Activated T-helper 2 cell treated with anti-CD3 and anti-CD28 coated beads, Interferon-gamma antibody, Interleukin-2, Interleukin-4, amounts not matched to agents 10 μg/mL and 5 μg/mL and 100 μg/mL, durations not matched to agents 14 hours and 24 hours and 36 hours (primary cell): ENCODE measurements at regions not wholly inside any gene's neighbourhood (a gene's known extent, or its start where the extent isn't known, plus 50 kb on each side); places are given as distances from the start of the nearest gene placed in this dataset.
"Not testable (repeated sequence)": the region's sequence is repeated elsewhere in the genome, so short reads cannot be mapped to it uniquely, and the experiment has no call there.

Experiments used
- DNase-seq: peaks from one replicate; pipeline ENCODE4 v3.0.0; 2021; ENCODE audit warnings: low spot score
- H3K27ac Mint-ChIP-seq: one replicate; pipeline ENCODE4 v1.8.0; 2021; ENCODE audit warnings: mixed read lengths
- H3K27me3 Mint-ChIP-seq: one replicate; pipeline ENCODE4 v1.8.0; 2021; ENCODE audit warnings: low read depth, mixed read lengths
- H3K36me3 Mint-ChIP-seq: one replicate; pipeline ENCODE4 v1.8.0; 2021; ENCODE audit warnings: low read depth, mixed read lengths
- H3K4me1 Mint-ChIP-seq: one replicate; pipeline ENCODE4 v1.8.0; 2021; ENCODE audit warnings: low read depth, mixed read lengths
- H3K4me3 Mint-ChIP-seq: one replicate; pipeline ENCODE4 v1.8.0; 2021; ENCODE audit warnings: low read depth, mild to moderate bottlenecking, moderate library complexity, mixed read lengths
- H3K9me3 Mint-ChIP-seq: one replicate; pipeline ENCODE4 v1.8.0; 2021; ENCODE audit warnings: mixed read lengths
- intact Hi-C: fragments of 100-400 bp; cut with micrococcal nuclease; formaldehyde crosslinking; loops from one replicate; pipeline ENCODE4 v1.15.1; 2023

GRCh38 chr6:16948396-16948795, 153.5 kb upstream of the STMND1 start:
- H3K27ac Mint-ChIP-seq, result no peak overlapping the region
- no peaks in the 10 kb centered on the region for H3K36me3 Mint-ChIP-seq
- H3K9me3 Mint-ChIP-seq, result no peaks in the 10 kb centered on the region
- no peak for DNase-seq
- H3K4me3 Mint-ChIP-seq, result no peak overlapping the region
- intact Hi-C loops, result no loop called here
- H3K4me1 Mint-ChIP-seq, result peaks cover 30% of the 10 kb centered on the region
- H3K27me3 Mint-ChIP-seq, result peaks cover 40% of the 10 kb centered on the region

- no peaks in the 10 kb centered on the region for H3K9me3 Mint-ChIP-seq
- H3K4me1 Mint-ChIP-seq, result peaks cover 21% of the 10 kb centered on the region
- DNase-seq, result no peak
- no peaks in the 10 kb centered on the region for H3K36me3 Mint-ChIP-seq
- no peak overlapping the region for H3K27ac Mint-ChIP-seq
- H3K27me3 Mint-ChIP-seq, result peaks cover 42% of the 10 kb centered on the region
- intact Hi-C loops, result no loop called here
- H3K4me3 Mint-ChIP-seq, result no peak overlapping the region
Measured at GRCh38 chr6:16947375-16948015, 154.4 kb upstream of the STMND1 start.

DNA sequence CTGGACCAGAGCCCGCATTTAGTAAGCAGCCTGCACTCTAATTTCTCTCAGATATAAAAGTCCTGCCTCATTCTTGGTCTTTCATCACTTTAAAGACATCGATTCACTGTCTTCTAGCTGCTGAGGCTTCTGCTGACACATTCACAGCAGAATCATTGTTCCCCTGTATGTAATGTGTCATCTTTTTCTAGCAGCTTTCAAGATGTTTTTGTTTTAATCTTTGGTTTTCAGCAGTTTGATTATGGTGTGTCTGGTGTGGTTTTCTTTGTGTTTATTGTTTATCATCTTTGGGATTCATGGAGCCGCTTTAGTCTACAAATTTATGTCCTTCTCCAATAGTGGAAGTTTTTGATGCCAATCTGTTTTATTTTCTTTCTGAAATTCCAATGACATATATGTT, 157.3 kb upstream of the STMND1 start:
- Mint-ChIP-seq H3K27me3 (peaks cover 51% of the 10 kb centered on the region), H3K36me3 (no peaks in the 10 kb centered on the region), H3K9me3 (no peaks in the 10 kb centered on the region), H3K27ac (no peak overlapping the region), H3K4me1 (peaks cover 8% of the 10 kb centered on the region), H3K4me3 (no peak overlapping the region)
- intact Hi-C loops, result no loop called here
- DNase-seq, result no peak

DNA sequence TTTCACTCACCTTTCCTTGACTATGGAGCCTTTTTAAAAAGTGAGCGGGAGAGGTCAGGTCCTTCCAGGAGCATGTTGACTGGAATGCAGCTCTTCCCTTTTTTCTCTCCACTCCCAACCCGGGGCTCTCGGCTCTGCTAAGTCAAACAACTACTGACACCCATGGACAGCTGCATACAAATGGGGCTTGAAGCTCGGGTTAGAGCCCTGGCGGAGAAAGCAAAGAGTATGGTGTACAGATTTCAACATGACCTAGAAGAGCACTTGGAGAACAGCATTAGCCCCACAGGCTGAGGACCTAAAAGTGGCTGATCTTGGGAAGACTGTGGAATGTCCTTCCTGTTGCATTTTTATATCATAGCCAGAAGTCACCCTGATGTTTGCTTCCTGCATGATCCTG, 162.0 kb upstream of the STMND1 start:
- DNase-seq, result no peak
- H3K36me3 Mint-ChIP-seq, result no peaks in the 10 kb centered on the region
- H3K27ac Mint-ChIP-seq, result no peak overlapping the region
- no peak overlapping the region for H3K4me3 Mint-ChIP-seq
- no peaks in the 10 kb centered on the region for H3K4me1 Mint-ChIP-seq
- intact Hi-C loops, result no loop called here
- H3K9me3 Mint-ChIP-seq, result no peaks in the 10 kb centered on the region
- peaks cover 52% of the 10 kb centered on the region for H3K27me3 Mint-ChIP-seq

- no peak for DNase-seq
- intact Hi-C loops, result no loop called here
- Mint-ChIP-seq H3K36me3 (no peaks in the 10 kb centered on the region), H3K4me3 (no peak overlapping the region), H3K9me3 (no peaks in the 10 kb centered on the region), H3K27me3 (peaks cover 52% of the 10 kb centered on the region), H3K4me1 (no peaks in the 10 kb centered on the region), H3K27ac (no peak overlapping the region)
Measured at GRCh38 chr6:16939351-16939750, 162.5 kb upstream of the STMND1 start.

DNA sequence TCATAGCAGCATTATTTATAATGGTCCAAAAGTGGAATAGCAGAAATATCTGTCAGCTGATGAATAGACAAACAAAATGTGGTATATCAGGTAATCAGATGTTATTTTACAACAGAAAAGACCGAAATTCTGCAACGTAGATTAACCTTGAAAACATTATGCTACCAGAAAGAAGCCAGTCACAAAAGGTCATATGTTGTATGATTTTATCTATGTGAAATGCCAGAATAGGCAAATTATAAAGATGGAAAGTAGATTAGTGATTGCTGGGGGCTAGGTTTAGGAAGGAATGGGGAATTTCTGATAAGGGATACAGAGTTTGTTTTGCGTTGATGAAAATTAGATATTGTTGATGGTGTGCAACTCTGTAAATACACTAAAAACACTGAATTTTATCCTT, 165.0 kb upstream of the STMND1 start:
- intact Hi-C loops, result no loop called here
- Mint-ChIP-seq H3K36me3 (no peaks in the 10 kb centered on the region), H3K9me3 (no peaks in the 10 kb centered on the region), H3K27me3 (peaks cover 40% of the 10 kb centered on the region), H3K27ac (no peak overlapping the region), H3K4me3 (no peak overlapping the region), H3K4me1 (peaks cover 2% of the 10 kb centered on the region)
- no peak for DNase-seq

- no peak for DNase-seq
- no peaks in the 10 kb centered on the region for H3K9me3 Mint-ChIP-seq
- no peak overlapping the region for H3K27ac Mint-ChIP-seq
- peaks cover 2% of the 10 kb centered on the region for H3K4me1 Mint-ChIP-seq
- peaks cover 28% of the 10 kb centered on the region for H3K27me3 Mint-ChIP-seq
- intact Hi-C loops, result no loop called here
- H3K4me3 Mint-ChIP-seq, result no peak overlapping the region
- no peaks in the 10 kb centered on the region for H3K36me3 Mint-ChIP-seq
Measured at GRCh38 chr6:16933961-16934360, 167.9 kb upstream of the STMND1 start.

DNA sequence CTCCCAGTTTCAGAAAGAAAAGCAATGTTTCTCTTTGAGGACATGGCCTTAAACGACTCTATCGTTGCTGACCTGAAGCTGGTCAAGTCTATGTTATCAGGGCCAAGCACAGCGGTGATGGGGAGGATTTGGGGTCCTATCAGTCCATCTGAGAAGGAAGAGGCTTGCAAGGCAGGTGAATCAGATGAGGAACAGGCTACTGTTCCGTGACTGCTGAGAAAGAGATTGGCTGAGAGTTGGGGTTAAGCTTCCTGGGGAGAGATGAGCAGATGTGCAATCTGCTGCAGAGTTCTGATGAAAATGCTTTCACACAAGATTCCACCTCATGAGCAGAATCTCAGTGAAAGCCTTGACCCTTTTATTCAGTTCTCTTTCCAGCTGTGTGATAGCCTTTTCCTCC, 168.3 kb upstream of the STMND1 start:
- Mint-ChIP-seq H3K4me3 (no peak overlapping the region), H3K27ac (peak overlapping the region; percentile 26), H3K27me3 (peaks cover 25% of the 10 kb centered on the region), H3K4me1 (peaks cover 2% of the 10 kb centered on the region), H3K9me3 (no peaks in the 10 kb centered on the region), H3K36me3 (no peaks in the 10 kb centered on the region)
- no peak for DNase-seq
- intact Hi-C loops, result no loop called here

DNA sequence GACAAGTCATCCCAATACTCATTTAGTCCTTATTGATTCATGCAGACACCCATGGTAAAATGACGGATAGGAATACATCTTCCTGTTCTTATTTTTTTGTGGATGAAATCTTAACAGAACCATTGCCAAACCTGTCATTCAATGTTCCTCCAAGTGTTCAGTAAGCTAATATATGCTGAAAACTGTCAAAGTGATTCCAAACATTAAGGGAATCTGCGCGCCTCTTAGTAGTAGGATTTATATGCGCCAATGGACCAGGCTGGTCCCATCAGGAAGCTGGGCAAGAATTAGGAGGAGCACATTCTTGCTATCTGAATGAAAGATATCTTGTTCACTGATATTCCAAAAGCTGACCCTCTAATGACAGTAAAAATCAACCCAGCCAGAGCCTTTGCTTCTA, 168.9 kb upstream of the STMND1 start:
- Mint-ChIP-seq H3K4me3 (no peak overlapping the region), H3K9me3 (no peaks in the 10 kb centered on the region), H3K36me3 (no peaks in the 10 kb centered on the region), H3K27me3 (peaks cover 28% of the 10 kb centered on the region), H3K4me1 (peaks cover 2% of the 10 kb centered on the region), H3K27ac (no peak overlapping the region)
- intact Hi-C loops, result no loop called here
- no peak for DNase-seq

GRCh38 chr6:16931079-16931478, 169.8 kb upstream of the ATXN1 start:
- H3K4me3 Mint-ChIP-seq, DNase-seq, H3K4me1 Mint-ChIP-seq, H3K27ac Mint-ChIP-seq, H3K9me3 Mint-ChIP-seq, intact Hi-C loops, H3K36me3 Mint-ChIP-seq: not testable (repeated sequence)
- peaks cover 25% of the 10 kb centered on the region for H3K27me3 Mint-ChIP-seq

GRCh38 chr6:16930432-16930831, 169.2 kb upstream of the ATXN1 start:
- peaks cover 22% of the 10 kb centered on the region for H3K27me3 Mint-ChIP-seq
- H3K4me1 Mint-ChIP-seq, result peaks cover 2% of the 10 kb centered on the region
- H3K4me3 Mint-ChIP-seq, result no peak overlapping the region
- H3K27ac Mint-ChIP-seq, result no peak overlapping the region
- DNase-seq, result no peak
- no peaks in the 10 kb centered on the region for H3K9me3 Mint-ChIP-seq
- no peaks in the 10 kb centered on the region for H3K36me3 Mint-ChIP-seq
- intact Hi-C loops, result no loop called here

GRCh38 chr6:16929809-16930208, 168.5 kb upstream of the ATXN1 start:
- Mint-ChIP-seq H3K27me3 (peaks cover 22% of the 10 kb centered on the region), H3K4me1 (peaks cover 2% of the 10 kb centered on the region), H3K4me3 (no peak overlapping the region), H3K36me3 (no peaks in the 10 kb centered on the region), H3K27ac (no peak overlapping the region), H3K9me3 (no peaks in the 10 kb centered on the region)
- no peak for DNase-seq
- intact Hi-C loops, result loop anchor here (10.0 kb wide), 1 partner anchor 65 kb away; no protein-coding TSS in a partner anchor

- Mint-ChIP-seq H3K27me3 (peaks cover 18% of the 10 kb centered on the region), H3K4me1 (peaks cover under 1% of the 10 kb centered on the region), H3K9me3 (no peaks in the 10 kb centered on the region), H3K27ac (no peak overlapping the region), H3K4me3 (no peak overlapping the region), H3K36me3 (no peaks in the 10 kb centered on the region)
- DNase-seq, result no peak
- intact Hi-C loops, result loop anchor here (10.0 kb wide), 1 partner anchor 66 kb away; no protein-coding TSS in a partner anchor
Measured at GRCh38 chr6:16928387-16928786, 167.1 kb upstream of the ATXN1 start.

DNA sequence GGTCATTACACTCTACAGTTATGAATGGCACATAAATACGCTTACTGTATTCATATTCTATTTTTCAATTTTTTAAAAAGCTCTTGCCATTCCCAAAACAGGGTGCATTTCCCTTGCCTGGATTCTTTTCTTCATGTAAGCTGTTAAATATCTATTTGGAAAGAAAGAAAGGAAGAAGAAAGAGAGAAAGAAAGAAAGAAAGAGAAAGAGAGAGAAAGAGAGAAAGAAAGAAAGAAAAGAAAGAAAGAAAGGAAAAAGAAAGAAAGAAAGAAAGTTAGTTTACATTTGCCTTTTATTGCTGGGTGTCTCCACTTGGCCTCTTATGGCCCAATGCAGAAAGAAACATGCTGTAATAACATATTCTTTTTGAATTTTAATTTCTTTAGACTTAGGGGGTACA, 165.9 kb upstream of the ATXN1 start:
- Mint-ChIP-seq H3K9me3 (no peaks in the 10 kb centered on the region), H3K36me3 (no peaks in the 10 kb centered on the region), H3K27me3 (peaks cover 18% of the 10 kb centered on the region), H3K4me1 (no peaks in the 10 kb centered on the region), H3K27ac (no peak overlapping the region), H3K4me3 (no peak overlapping the region)
- intact Hi-C loops, result loop anchor here (10.0 kb wide), 1 partner anchor 68 kb away; no protein-coding TSS in a partner anchor
- no peak for DNase-seq
